Esophagus muscularis mucosa (tissue), 3 donors: ENCODE measurements at regions not wholly inside any gene's neighbourhood (a gene's known extent, or its start where the extent isn't known, plus 50 kb on each side); places are given as distances from the start of the nearest gene placed in this dataset.

Experiments used
- EP300 ChIP-seq: sonication (generic); formaldehyde crosslinking; IDR thresholded peaks from one replicate; pipeline ENCODE4 v1.6.1; 2017; ENCODE audit warnings: antibody characterized with exemption
- TF ChIP-seq, protein P1 (sequence below), 3 experiments: fragments of 200-600 bp in 2 of 3; fragments of 450-650 bp in 1 of 3; sonication (generic) in 2 of 3; IDR thresholded peaks; one replicate each; pipeline ENCODE4 v1.5.1; 2017 to 2019; ENCODE audit warnings: antibody characterized with exemption in 3 of 3, mild to moderate bottlenecking in 2 of 3, moderate library complexity in 1 of 3

DNA sequence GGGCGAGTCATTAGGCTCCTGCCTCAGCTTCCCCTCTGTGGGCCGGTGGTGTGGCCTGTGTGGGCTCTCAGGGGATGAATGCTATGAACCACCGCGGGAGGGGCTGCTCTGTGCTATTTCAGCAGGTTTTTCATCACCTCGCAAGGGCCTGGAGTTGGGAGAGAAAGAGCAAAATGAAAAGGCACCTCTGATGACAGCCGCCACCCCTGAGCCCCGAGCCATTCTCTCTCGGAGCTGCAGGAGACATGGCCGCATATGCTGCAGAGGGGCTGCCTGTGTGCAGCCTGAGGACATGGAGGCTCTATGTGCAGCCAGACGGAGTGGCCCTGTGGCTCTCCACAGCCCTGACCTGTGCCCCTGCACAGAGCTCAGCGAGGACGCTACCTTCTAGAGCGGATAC, 96.2 kb upstream of the CTDP1 start:
- TF ChIP-seq, protein P1, sequence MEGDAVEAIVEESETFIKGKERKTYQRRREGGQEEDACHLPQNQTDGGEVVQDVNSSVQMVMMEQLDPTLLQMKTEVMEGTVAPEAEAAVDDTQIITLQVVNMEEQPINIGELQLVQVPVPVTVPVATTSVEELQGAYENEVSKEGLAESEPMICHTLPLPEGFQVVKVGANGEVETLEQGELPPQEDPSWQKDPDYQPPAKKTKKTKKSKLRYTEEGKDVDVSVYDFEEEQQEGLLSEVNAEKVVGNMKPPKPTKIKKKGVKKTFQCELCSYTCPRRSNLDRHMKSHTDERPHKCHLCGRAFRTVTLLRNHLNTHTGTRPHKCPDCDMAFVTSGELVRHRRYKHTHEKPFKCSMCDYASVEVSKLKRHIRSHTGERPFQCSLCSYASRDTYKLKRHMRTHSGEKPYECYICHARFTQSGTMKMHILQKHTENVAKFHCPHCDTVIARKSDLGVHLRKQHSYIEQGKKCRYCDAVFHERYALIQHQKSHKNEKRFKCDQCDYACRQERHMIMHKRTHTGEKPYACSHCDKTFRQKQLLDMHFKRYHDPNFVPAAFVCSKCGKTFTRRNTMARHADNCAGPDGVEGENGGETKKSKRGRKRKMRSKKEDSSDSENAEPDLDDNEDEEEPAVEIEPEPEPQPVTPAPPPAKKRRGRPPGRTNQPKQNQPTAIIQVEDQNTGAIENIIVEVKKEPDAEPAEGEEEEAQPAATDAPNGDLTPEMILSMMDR (IDR thresholded peaks at IDR 0.05), result no peak
- TF ChIP-seq EP300, result no peak
